Esophagus muscularis mucosa (tissue), 4 donors: ENCODE measurements at regions not wholly inside any gene's neighbourhood (a gene's known extent, or its start where the extent isn't known, plus 50 kb on each side); places are given as distances from the start of the nearest gene placed in this dataset.

Source experiments
- DNase-seq: peaks from one replicate; pipeline ENCODE4 v3.0.0-alpha.2; 2017; ENCODE audit errors: extremely low spot score
- H3K27ac ChIP-seq, 4 donors: fragments of 200-600 bp; sonication (generic); replicated peaks in 1 of 4; 1 replicate in 3 of 4; 2 replicates in 1 of 4; pipeline ENCODE4 v1.5.1; 2016 to 2019; ENCODE audit warnings: mild to moderate bottlenecking in 1 of 4
- H3K27me3 ChIP-seq, 4 donors: fragments of 200-600 bp; sonication (generic); one replicate each; pipeline versions ENCODE4 v1.5.1 to v1.6.0; 2016 to 2019
- H3K36me3 ChIP-seq, 4 donors: fragments of 200-600 bp; sonication (generic); one replicate each; pipeline ENCODE4 v1.5.1; 2016 to 2019
- H3K4me1 ChIP-seq, 4 donors: fragments of 200-600 bp; sonication (generic); one replicate each; pipeline ENCODE4 v1.5.1; 2016 to 2019
- H3K4me3 ChIP-seq, 4 donors: fragments of 200-600 bp; sonication (generic); 1 replicate in 2 of 4; 2 replicates in 2 of 4; pipeline ENCODE4 v1.5.1; 2016 to 2019; ENCODE audit warnings: mild to moderate bottlenecking in 4 of 4, moderate library complexity in 1 of 4
- H3K9me3 ChIP-seq, 4 donors: fragments of 200-600 bp; sonication (generic); 1 replicate in 3 of 4; 2 replicates in 1 of 4; pipeline ENCODE4 v1.5.1; 2016 to 2019
- CTCF ChIP-seq, 3 experiments: fragments of 200-600 bp in 2 of 3; fragments of 450-650 bp in 1 of 3; sonication (generic) in 2 of 3; IDR thresholded peaks; one replicate each; pipeline ENCODE4 v1.5.1; 2017 to 2019; ENCODE audit warnings: antibody characterized with exemption in 3 of 3, mild to moderate bottlenecking in 2 of 3, moderate library complexity in 1 of 3
- EP300 ChIP-seq: sonication (generic); formaldehyde crosslinking; IDR thresholded peaks from one replicate; pipeline ENCODE4 v1.6.1; 2017; ENCODE audit warnings: antibody characterized with exemption
- POLR2A ChIP-seq: fragments of 450-650 bp; IDR thresholded peaks from one replicate; pipeline ENCODE4 v1.6.1; 2017; ENCODE audit warnings: antibody characterized with exemption, moderate library complexity, mild to moderate bottlenecking, low read depth
- POLR2AphosphoS5 ChIP-seq, 2 donors: sonication (generic); formaldehyde crosslinking; IDR thresholded peaks; one replicate each; pipeline ENCODE4 v1.6.1; 2017; ENCODE audit warnings: antibody characterized with exemption in 2 of 2
- WGBS: methylation state at CpG from one replicate; pipeline ENCODE4 v1.1.5; 2018; 5-methylcytosine and 5-hydroxymethylcytosine counted together
- intact Hi-C: fragments of 100-400 bp; cut with DNase I; formaldehyde crosslinking; loops from one replicate; pipeline ENCODE4 v1.15.1; 2023

DNA sequence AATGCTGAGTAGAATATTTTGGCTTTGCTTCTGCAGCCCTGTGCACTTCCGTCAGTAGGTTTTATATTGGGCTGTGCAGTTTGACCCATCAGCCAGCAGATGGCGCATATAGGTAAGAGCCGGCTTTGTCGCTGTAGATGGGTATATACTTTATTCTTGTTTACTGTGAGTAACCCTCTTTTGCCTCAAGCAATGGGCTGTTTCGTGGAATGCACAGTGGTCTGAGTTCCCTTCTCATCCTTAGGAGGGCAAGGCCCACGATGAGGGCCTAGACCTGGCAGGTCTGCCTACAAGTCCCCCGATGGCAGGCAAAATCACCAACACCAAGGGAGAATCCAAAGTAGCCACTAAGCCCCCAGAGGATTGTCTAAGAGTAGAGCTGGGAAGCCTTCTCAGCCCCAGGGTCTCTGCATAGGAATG is 1002.9 kb upstream of the KCND2 start:
- Histone ChIP-seq H3K9me3 (no peaks in the 10 kb centered on the region), H3K4me1 (no peaks in the 10 kb centered on the region), H3K27me3 (no peaks in the 10 kb centered on the region), H3K27ac (no peak overlapping the region), H3K4me3 (no peak overlapping the region), H3K36me3 (no peaks in the 10 kb centered on the region)
- DNase-seq = no peak
- intact Hi-C loops = no loop called here
- WGBS = 19% methylated on average over 7 of the region's 7 CpGs
- TF ChIP-seq POLR2A (no peak), CTCF (IDR thresholded peaks at IDR 0.05) (peak in 2 of 3 experiments; percentile 52 to 72)

GRCh38 chr7:119270644-119271043 is 1002.3 kb upstream of the KCND2 start:
- WGBS = 81% methylated on average over 4 of the region's 6 CpGs
- intact Hi-C loops = no loop called here
- Histone ChIP-seq H3K9me3 (no peaks in the 10 kb centered on the region), H3K27me3 (no peaks in the 10 kb centered on the region), H3K4me1 (no peaks in the 10 kb centered on the region), H3K4me3 (no peak overlapping the region), H3K27ac (no peak overlapping the region), H3K36me3 (no peaks in the 10 kb centered on the region)
- TF ChIP-seq POLR2AphosphoS5 (IDR thresholded peaks at IDR 0.05) (no peak), EP300 (no peak), CTCF (IDR thresholded peaks at IDR 0.05) (no peak), POLR2A (no peak)
- DNase-seq = no peak

- intact Hi-C loops = no loop called here
- Histone ChIP-seq H3K9me3 (no peaks in the 10 kb centered on the region), H3K27me3 (no peaks in the 10 kb centered on the region), H3K27ac (no peak overlapping the region), H3K4me3 (no peak overlapping the region), H3K36me3 (no peaks in the 10 kb centered on the region), H3K4me1 (no peaks in the 10 kb centered on the region)
- no peak for TF ChIP-seq POLR2AphosphoS5 (IDR thresholded peaks at IDR 0.05)
- no peak for TF ChIP-seq CTCF (IDR thresholded peaks at IDR 0.05)
- no peak for TF ChIP-seq POLR2A
- TF ChIP-seq EP300 = no peak
- 67% methylated on average over 9 of the region's 9 CpGs for WGBS
- DNase-seq = peak; percentile 84
These were observed 1001.7 kb upstream of the KCND2 start for GRCh38 chr7:119271147-119271779.

DNA sequence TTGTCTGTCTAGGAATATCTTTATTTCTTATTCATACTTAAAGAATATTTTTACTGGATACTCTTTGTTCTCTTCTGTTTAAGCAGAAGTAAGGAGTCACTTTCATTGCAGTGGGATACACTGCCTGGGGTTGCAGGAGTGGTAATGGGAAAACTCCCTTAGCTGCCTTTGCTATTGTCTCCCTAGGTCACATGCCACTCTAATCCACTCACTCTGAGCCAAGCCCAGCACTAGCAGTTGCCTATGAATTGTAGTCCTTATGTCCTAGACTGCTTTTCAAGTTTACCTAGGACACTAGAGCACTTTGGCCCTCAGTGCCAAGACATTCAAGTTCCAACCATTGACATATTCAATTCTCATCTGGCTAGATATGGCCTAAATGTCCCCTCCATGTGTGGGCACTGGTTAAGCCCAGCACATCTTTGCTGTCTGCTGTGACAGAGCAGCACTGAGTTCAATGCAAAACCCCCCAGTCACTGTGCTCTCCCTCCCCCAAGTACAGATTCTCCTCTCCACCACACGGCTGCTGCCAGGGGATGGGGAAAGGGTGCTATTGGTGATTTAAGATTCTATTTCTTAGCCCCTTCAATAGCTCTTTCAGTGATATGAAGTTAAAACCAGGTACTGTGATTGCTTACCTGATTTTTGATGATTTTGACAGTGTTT is 991.7 kb upstream of the KCND2 start:
- Histone ChIP-seq H3K9me3 (no peaks in the 10 kb centered on the region), H3K4me3 (no peak overlapping the region), H3K4me1 (no peaks in the 10 kb centered on the region), H3K27ac (no peak overlapping the region), H3K27me3 (no peaks in the 10 kb centered on the region), H3K36me3 (no peaks in the 10 kb centered on the region)
- WGBS = 50% methylated on average over 1 of the region's 1 CpG
- no peak for DNase-seq
- no peak for TF ChIP-seq POLR2AphosphoS5 (IDR thresholded peaks at IDR 0.05)
- TF ChIP-seq CTCF (IDR thresholded peaks at IDR 0.05) = no peak
- TF ChIP-seq POLR2A = no peak
- no peak for TF ChIP-seq EP300
- intact Hi-C loops = no loop called here

- Histone ChIP-seq H3K36me3 (no peaks in the 10 kb centered on the region), H3K27ac (no peak overlapping the region), H3K4me3 (no peak overlapping the region), H3K9me3 (no peaks in the 10 kb centered on the region), H3K4me1 (no peaks in the 10 kb centered on the region), H3K27me3 (no peaks in the 10 kb centered on the region)
- TF ChIP-seq CTCF (IDR thresholded peaks at IDR 0.05) (no peak), EP300 (no peak)
- no peak for DNase-seq
- 79% methylated on average over 3 of the region's 3 CpGs for WGBS
- intact Hi-C loops = no loop called here
These were observed 989.6 kb upstream of the KCND2 start for GRCh38 chr7:119283353-119283752.
